ENCODE measurements at regions not wholly inside any gene's neighbourhood (a gene's known extent, or its start where the extent isn't known, plus 50 kb on each side); places are given as distances from the start of the nearest gene placed in this dataset.

GRCh38 chr3:39000008-39000450, 51.7 kb downstream of the SCN11A start:
- FAIRE-seq, result peak; percentile 82

DNA sequence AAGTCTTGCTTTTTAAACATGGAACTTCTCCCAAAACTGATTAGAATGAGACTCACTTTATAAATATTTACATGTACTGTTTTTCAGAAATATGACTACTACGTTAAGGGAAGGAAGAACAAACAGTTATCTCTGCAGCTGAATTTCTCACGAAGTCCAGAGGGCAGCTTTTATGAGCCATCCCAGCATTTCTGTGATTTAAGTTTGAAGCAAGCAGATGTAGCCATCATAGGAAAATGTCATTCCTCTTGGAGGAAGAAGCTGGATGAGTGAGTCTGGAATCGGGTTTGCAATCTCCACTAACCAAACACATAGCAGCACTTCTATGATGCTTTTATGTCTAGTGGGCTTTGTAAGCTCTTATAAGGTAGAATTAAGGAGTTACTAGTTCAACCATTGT, 53.7 kb downstream of the SCN11A start:
- FAIRE-seq, result peak; percentile 92

DNA sequence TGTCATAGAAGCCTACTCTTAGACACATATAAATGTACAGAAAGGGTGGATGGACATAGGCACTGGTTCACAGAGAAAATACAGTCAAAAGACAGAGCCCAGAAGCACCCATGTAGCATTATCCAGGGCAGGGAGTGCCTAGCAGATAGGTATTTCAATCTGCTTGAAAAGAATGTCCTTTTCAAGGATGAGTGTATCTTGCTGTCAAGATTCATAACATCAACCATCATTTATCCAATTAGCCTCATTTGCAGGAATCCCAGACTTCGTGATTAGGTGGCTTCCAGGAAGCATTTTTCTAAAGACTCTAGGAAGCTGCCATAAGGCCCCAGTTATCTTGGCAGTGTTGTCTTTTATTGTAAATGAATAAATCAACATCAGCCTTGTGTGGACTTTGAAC, 55.6 kb downstream of the SCN11A start:
- FAIRE-seq, result no peak

GRCh38 chr3:38994251-38994650, 57.5 kb downstream of the SCN11A start:
- FAIRE-seq, result no peak

DNA sequence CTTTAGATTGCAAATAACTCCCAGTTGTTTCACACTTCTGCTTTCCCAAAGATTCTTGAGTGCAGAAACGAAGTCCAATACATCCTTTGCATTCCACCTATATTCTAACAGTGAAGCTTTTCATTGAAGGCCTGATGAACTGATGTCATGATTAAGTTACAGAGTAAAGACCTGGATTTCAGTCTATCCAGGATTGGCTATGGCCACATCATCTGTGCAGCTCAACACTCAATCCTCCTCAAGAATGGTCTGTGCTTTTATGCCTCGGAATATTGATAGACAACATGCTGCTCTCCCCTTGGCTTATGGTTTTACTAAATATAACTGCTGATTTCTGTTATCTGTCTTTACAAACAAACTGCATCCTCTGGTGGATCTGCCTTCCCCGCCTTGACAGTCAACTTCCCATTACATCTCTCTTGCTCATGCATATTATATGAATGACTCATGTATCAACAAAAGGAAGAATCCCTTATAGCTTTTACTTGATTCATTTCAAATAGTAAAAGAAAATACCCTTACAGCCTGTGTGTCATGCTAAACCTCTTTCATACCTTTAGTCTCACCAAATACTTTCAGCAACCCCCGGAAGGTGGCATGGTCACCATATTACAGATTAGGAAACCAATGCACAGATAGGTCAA, 59.5 kb downstream of the SCN11A start:
- no peak for FAIRE-seq

DNA sequence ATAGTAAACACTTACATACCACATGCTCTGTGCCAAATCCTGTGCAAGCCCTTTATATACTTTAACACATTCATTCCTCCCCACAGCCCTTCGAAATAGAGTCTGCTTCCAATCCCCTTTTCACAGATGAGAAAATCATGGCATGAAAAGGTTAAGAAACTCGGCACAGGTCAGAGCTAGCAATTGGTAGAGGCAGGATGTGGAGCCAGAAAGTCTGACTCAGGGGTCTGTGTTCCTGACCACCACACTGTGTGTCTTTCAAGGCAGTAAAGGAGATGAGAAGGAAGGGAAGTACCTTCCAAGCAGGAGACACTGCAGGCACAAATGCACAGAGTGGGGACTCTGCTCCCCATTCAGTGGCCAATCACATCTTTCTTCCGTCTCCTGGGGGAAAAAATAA, 61.1 kb downstream of the SCN11A start:
- no peak for FAIRE-seq

DNA sequence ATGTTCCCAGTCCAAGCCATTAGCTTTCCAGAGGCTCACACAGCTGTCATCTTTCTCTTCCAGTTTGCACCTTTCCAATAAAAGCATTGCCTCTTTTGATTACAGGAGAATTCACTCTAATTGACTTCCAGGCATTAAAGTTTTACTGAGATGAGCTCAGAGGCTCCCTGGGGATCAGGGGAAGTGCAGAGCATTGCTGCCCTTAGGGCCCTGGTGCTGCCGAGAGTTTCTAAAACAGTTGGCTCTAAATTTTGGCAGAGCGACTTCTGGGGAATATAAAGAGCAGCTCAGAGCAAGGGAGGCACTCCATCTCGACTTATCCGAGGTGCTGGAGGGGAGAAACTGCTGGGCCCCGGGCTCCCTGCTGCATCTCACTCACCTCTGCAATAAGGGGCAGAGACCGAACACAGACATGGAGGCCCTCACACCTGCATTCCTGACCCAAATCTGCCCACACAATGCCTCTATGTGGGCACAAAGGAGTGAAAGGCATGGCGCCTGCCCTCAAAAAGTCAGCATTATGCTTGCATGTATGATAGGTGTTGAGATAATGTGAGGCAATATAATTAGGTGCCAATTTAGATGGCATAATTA, 61.7 kb downstream of the SCN11A start:
- FAIRE-seq, result no peak

DNA sequence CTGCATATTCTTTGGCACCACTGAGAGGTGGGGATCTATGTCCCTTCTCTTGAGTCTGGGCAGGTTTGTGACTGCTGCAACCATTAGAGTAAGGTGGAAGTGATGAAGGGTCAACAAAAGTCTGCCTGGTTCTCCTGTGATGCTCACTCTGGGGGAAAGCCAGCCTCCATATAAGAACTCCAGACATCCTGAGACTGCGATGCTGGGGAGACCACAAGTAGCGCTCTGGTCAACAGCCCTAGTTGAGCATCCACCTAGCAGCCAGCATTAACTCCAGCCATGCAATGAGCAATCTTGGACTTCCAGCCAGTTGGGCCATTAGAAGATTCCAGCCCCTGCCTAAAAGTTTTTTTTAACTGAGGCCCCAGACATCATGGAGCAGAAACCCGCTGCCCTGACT, 62.8 kb downstream of the SCN11A start:
- no peak for FAIRE-seq

DNA sequence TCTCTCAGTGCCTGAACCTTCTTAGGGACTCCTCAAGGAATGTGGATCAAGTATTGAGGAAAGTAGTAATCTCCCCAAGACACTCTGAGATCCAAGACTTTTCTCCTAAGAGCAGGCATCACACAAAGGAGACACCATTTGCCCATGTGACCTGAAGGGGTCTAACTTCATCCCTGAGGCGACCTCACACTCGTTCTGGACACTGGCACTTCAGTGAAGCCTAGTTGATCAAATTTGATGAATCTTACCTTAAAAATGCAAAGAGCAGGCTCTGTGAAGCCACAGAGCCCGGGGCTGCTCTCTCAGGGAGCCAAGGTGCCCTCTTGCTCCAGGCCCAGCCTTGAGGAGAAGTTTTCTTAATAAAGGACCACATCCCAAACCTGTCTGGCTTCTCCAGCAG, 64.3 kb downstream of the SCN11A start:
- FAIRE-seq, result no peak

GRCh38 chr3:38986901-38987300, 64.8 kb downstream of the SCN11A start:
- FAIRE-seq, result no peak

- no peak for FAIRE-seq
Measured at GRCh38 chr3:38985981-38986380, 65.8 kb downstream of the SCN11A start.

DNA sequence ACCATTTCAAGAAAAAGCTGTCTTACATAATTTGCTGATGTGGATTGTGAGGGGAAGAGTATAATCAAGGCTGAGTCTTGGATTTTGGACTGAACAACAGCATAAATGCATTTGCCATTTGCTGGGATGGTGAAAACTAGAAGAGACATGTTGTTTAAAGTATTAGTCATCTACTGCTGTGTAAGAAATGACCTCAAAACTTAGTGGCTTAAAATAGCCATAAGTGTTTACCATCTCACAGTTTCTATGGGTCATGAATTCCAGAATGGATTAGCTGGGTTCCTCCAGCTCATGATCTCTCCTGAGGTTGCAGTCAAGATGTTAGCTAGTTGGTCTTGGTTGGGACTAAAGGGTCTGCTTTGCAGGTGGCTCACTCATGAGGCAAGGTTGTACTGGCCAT, 66.2 kb downstream of the SCN11A start:
- FAIRE-seq, result no peak

DNA sequence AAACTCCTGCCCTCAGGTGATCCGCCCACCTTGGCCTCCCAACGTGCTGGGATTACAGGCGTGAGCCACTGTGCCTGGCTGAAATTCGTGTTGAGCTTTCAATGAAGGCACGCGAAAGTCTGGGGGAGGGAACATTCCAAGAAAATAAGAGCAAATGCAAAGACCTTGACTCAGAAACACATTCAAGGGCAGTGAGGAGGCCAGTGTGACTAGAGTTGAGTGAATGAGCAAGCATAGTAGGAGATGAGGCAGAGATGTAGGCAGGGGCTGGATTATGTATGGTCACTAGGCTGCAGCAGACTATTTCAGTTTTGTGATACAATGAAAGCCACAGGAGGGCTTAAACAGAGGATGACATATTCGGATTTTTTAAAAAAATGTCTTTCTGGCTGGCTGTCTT, 67.0 kb downstream of the SCN11A start:
- no peak for FAIRE-seq

DNA sequence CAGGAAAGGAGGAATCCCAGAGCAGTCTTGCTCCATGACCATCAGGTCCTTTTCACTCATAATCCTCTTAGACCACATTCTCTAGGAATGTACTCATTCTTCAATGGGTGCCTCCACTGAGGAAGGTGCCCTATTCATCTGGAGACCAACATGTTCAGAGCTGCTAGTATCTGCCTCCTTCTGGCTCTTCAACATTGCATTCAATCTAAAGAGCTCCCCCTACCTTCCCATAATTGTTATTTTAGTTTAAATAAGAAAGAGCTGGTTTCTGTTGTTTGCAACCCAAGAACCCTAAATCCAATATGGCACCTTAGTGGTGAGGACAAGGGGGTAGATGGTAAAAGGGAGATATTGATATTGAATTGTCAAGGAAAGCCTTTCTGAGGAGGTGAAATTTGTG, 67.6 kb downstream of the SCN11A start:
- no peak for FAIRE-seq

DNA sequence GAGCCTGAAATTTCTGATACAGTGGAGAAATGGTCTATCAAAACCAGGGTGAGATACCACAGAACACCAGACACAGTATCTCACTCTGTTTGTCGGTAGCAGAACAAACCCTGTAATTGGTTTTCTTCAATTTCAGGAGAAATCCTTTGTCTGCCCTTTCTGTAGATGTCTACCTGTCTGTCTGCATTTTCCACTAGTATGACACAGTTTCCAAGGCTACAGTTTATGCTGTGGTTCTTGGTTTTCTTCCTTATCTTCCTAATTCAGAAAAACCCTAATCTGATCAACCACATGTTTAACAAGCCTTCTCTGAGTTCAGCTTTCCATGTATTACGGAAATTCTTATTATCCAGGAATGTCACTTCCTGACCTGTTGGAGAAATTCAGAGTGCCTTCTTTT, 70.8 kb downstream of the SCN11A start:
- no peak for FAIRE-seq

DNA sequence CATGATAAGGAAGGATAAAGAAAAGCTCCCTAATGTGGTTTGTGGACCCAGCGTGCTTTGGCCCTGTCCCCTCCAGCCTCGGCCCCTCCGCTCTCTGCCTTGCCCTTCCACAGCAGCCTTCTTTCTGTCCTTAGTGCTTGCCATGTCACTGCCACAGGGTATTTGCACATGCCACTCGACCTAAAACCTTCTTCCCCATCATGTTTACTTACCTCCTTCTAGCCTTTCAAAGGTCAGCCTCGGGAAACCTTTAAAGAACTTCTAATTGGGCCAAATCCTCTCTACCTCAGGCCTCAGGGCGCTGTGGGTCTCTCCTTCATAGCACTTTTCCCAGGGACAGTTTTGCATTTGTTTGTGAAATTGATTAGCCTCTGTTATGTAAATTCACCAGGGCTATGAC, 73.0 kb downstream of the SCN11A start:
- no peak for FAIRE-seq

DNA sequence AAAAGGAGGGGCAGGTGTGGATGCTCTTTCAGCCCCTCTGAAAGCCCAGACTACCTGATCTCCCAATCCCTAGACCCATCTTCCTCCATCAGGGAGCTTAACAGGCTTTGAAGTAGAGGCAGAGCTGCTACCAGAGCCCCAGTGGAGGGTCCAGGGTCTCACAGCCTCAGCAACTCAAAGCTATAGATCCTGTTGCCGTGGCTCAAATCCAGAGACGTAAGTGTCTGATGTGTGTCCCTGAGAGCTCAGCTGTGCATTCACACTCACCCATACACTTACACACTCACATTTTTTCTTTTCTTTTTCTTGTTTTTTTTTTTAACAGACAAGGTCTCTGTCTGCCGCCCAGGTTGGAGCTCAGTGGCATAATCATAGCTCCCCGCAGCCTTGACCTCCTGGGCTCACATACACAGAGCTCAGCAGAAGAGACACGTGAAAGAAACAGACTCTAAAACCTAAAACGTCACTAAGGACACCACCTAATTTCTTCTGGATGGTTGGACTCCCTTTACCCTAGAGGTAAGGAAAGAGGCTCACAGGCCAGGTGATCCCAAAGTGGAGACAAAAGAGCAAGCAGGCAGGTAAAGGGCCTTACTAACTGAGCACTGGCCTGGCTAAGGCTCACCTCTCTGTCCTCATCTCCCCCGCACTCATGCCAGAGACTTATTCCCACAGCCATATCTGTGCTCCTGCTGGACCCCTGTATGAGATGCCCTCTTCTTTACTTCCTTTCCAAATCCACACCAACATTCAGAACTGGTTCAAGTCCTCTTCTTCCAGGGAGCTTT, 80.7 kb downstream of the SCN11A start:
- no peak for FAIRE-seq

DNA sequence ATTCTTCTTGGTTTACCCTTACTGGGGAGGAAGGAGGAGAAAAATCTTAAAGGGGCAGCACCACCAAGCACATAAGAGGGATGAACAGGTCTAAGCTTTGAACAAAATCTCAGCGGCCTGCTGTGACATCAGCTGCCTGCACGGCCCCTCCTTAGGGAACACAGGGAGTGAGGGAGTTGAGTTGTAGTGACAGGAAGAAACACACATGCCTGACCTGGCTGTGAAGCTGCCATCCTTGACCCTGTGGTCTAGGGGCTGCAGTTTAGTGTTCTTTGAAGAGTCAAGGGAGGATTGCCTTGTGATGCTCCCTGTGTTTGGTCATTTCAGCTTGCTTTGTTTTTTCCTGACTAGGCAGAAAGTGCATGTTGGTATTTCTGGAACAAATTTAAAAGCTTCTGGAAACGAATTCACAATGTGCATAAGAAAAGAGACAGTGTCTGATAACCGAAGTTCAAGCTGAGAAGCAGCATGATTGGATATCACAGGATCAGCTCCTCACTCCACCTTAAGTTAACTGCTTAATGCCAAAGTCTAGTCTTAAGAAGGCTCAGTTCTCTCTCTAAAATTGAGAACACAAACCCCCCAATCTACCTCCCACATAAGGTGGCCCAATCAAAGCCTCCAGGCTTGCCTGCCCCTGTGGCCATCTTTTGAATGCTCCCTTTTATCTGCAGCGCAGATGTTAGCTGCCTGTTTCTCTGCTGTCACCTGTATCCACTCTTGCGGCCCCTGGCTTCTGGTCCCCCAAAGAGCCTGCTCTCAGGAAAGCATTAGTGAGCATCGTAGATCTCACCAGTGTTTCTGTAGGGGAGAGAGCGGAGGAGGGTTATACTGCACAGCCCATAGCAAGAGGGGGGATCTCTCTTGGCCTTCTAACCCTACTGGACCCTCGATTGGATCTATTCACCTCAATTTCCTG, 82.2 kb downstream of the SCN11A start:
- FAIRE-seq, result no peak

DNA sequence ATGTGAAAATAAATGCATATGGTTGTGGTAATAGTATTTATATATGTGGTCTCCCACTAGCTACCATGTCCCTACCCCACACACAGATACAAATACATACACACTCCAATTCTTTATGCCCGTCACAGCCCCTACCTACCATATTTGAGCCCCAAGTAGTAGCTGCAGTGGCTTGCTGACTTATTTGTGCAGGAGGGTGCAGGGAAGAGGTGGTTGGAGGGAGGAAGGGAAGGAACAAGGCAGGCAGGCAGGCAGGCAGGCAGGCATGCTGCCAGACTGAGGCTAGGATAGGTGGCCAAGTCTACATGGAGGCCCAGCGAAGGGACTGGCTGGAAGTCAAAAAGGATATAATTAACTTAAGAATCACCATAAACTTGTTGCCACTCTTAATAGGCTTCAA, 82.9 kb downstream of the SCN11A start:
- no peak for FAIRE-seq

DNA sequence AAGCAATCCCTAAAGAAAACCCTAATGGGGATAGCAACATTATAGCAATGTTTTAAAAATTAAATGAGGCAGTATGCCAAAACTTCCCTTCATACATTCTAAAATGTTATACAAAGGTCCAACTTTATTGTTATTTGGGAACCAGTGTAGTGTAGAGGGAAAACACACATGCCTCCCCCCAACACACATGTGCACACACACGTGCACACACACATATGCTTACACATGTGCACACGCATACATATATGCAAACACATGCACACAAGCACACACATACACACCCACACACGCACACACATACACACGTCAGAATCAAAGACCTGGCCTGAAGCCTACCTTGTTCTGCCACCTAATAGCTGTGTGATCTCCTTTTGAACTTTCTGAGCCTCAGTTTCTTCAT, 83.3 kb downstream of the SCN11A start:
- no peak for FAIRE-seq

GRCh38 chr3:38967693-38967989, 84.1 kb downstream of the SCN11A start:
- FAIRE-seq, result no peak

DNA sequence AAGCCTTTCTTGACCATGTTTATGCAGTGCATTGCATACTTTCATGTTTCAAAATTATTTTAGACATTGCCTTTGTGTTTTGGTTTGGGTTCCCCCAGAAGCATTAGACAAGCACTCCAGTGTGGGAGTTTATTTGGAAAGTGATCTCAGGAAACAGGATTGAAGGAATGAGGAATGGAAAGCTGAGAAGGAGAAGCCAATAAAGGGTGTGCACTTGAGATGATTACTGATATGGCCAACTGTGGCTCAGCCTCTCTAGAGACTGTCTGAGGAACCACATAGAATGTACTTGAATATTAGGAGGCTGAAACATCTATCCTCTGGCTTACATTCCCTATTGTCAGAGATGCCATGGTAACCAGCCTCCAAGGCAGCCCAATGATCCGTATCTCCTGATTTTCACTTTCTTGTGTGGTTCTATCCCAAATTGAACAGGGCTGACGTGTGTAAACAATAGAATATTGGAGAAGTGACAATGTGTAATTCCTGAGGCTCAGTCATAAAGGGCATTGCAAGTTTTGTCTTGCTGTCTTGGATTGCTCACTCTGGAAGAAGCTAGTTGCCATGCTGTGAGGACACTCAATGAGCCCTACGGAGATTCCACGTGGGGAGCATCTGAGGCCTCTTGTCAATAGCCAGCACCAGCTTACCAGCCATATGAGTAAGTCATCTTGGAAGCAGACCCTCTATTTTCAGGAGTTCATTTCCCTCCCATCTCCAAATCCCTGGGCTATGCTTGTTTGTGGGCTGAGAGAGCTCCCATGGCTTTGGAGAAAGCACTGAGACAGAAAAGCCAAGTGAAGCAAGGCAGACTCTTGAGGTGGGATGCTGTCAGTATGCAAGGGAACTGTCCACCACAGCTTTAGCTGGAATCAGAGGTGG, 84.7 kb downstream of the SCN11A start:
- FAIRE-seq, result no peak
